Neural cell (in vitro differentiated cells): ENCODE measurements at regions not wholly inside any gene's neighbourhood (a gene's known extent, or its start where the extent isn't known, plus 50 kb on each side); places are given as distances from the start of the nearest gene placed in this dataset.

Experiments used
- H2AFZ ChIP-seq: fragments of 200-600, 300-800 bp; sonication (generic), shearing (Covaris generic); 2 replicates; pipeline ENCODE4 v1.6.0; 2014; ENCODE audit warnings: low read depth, mild to moderate bottlenecking, antibody characterized with exemption, low read length, moderate library complexity
- H3F3A ChIP-seq: fragments of 200-600 bp; shearing (Covaris generic); 2 replicates; pipeline ENCODE4 v1.6.1; 2016; ENCODE audit warnings: mild to moderate bottlenecking, moderate library complexity, mixed read lengths, antibody characterized with exemption, low read length; ENCODE audit not compliant: insufficient read depth, poor library complexity, severe bottlenecking
- H3K27ac ChIP-seq: fragments of 200-600, 300-800 bp; sonication (generic), shearing (Covaris generic); 2 replicates; pipeline ENCODE4 v1.5.1; 2014; ENCODE audit warnings: mild to moderate bottlenecking, low read length, moderate library complexity
- H3K27me3 ChIP-seq: fragments of 300-800, 200-600 bp; sonication (generic), shearing (Covaris generic); 2 replicates; pipeline ENCODE4 v1.6.0; 2014; ENCODE audit warnings: mild to moderate bottlenecking, low read depth, low read length, moderate library complexity; ENCODE audit not compliant: insufficient read depth
- H3K36me3 ChIP-seq: fragments of 300-800, 200-600 bp; sonication (generic), shearing (Covaris generic); 2 replicates; pipeline ENCODE4 v1.5.1; 2014; ENCODE audit warnings: mild to moderate bottlenecking, antibody characterized with exemption, low read length, moderate library complexity; ENCODE audit not compliant: insufficient read depth
- H3K4me2 ChIP-seq: fragments of 300-800, 200-600 bp; sonication (generic), shearing (Covaris generic); 2 replicates; pipeline ENCODE4 v1.6.0; 2014; ENCODE audit warnings: mild to moderate bottlenecking, low read length
- H3K4me3 ChIP-seq: fragments of 300-800, 200-600 bp; sonication (generic), shearing (Covaris generic); 2 replicates; pipeline ENCODE4 v1.5.1; 2014; ENCODE audit warnings: mild to moderate bottlenecking, low read length, moderate library complexity
- H3K79me2 ChIP-seq: fragments of 200-600 bp; shearing (Covaris generic); replicated peaks from 2 replicates; pipeline ENCODE4 v1.6.0; 2014; ENCODE audit warnings: mild to moderate bottlenecking, low read length, moderate library complexity; ENCODE audit not compliant: insufficient read depth
- H3K9ac ChIP-seq: fragments of 300-800, 200-600 bp; sonication (generic), shearing (Covaris generic); 2 replicates; pipeline ENCODE4 v1.6.1; 2016; ENCODE audit warnings: mild to moderate bottlenecking, low read length, mixed read lengths
- H3K9me2 ChIP-seq: fragments of 200-600 bp; shearing (Covaris generic); 2 replicates; pipeline ENCODE4 v1.6.1; 2016; ENCODE audit warnings: mild to moderate bottlenecking, low read length, mixed read lengths; ENCODE audit not compliant: insufficient read depth
- H3K9me3 ChIP-seq: fragments of 200-600, 300-800 bp; sonication (generic), shearing (Covaris generic); 2 replicates; pipeline ENCODE4 v1.6.1; 2016; ENCODE audit warnings: mild to moderate bottlenecking, mixed run types, low read length, moderate library complexity, mixed read lengths
- H4K20me1 ChIP-seq: fragments of 200-600 bp; shearing (Covaris generic); 2 replicates; pipeline ENCODE4 v1.6.1; 2016; ENCODE audit warnings: mild to moderate bottlenecking, mixed run types; ENCODE audit not compliant: insufficient read depth
- EP300 ChIP-seq: fragments of 450-650 bp; conservative IDR thresholded peaks from 2 replicates; pipeline ENCODE4 v1.6.1; 2014; ENCODE audit warnings: antibody characterized with exemption, mild to moderate bottlenecking, moderate library complexity; ENCODE audit not compliant: poor library complexity, severe bottlenecking
- EZH2 ChIP-seq: fragments of 200-600, 300-800 bp; shearing (Covaris generic), sonication (generic); IDR thresholded peaks from 2 replicates; pipeline ENCODE4 v1.6.1; 2014; ENCODE audit warnings: antibody characterized with exemption, low read length, borderline replicate concordance, mild to moderate bottlenecking; ENCODE audit not compliant: insufficient read depth, poor library complexity, severe bottlenecking
- MXI1 ChIP-seq: fragments of 450-650 bp; conservative IDR thresholded peaks from 2 replicates; pipeline ENCODE4 v1.6.1; 2014; ENCODE audit warnings: antibody characterized with exemption, mild to moderate bottlenecking; ENCODE audit not compliant: poor library complexity, severe bottlenecking
- POLR2AphosphoS5 ChIP-seq: IDR thresholded peaks from 2 replicates; pipeline ENCODE4 v1.6.1; 2012
- RAD21 ChIP-seq: fragments of 450-650 bp; conservative IDR thresholded peaks from 2 replicates; pipeline ENCODE4 v1.6.1; 2014; ENCODE audit warnings: antibody characterized with exemption, mild to moderate bottlenecking, moderate library complexity
- REST ChIP-seq: IDR thresholded peaks from 2 replicates; pipeline ENCODE4 v1.6.1; 2012; ENCODE audit warnings: borderline replicate concordance
- SMC3 ChIP-seq: fragments of 450-650 bp; conservative IDR thresholded peaks from 2 replicates; pipeline ENCODE4 v1.6.1; 2014; ENCODE audit warnings: antibody characterized with exemption, mild to moderate bottlenecking, moderate library complexity; ENCODE audit not compliant: poor library complexity
- TAF1 ChIP-seq: IDR thresholded peaks from 2 replicates; pipeline ENCODE4 v1.6.1; 2012; ENCODE audit warnings: low read depth
- TF ChIP-seq, protein P1 (sequence below): fragments of 450-650 bp; IDR thresholded peaks from 2 replicates; pipeline ENCODE4 v1.5.1; 2014; ENCODE audit warnings: antibody characterized with exemption, mild to moderate bottlenecking, moderate library complexity; ENCODE audit not compliant: poor library complexity, severe bottlenecking

GRCh38 chr4:83779103-83780052, 243.5 kb downstream of the GPAT3 start:
- H3K9me3 ChIP-seq: no peaks in the 10 kb centered on the region
- H3K27ac ChIP-seq: peak overlapping the region; percentile 21
- H3K36me3 ChIP-seq: no peaks in the 10 kb centered on the region
- no peak overlapping the region for H3K4me2 ChIP-seq
- no peaks in the 10 kb centered on the region for H4K20me1 ChIP-seq
- H2AFZ ChIP-seq: no peak overlapping the region
- TF ChIP-seq MXI1 (no peak), REST (peak; percentile 34), EZH2 (no peak), EP300 (peak; percentile 22), TAF1 (no peak), POLR2AphosphoS5 (no peak), SMC3 (no peak), RAD21 (no peak)
- TF ChIP-seq, protein P1, sequence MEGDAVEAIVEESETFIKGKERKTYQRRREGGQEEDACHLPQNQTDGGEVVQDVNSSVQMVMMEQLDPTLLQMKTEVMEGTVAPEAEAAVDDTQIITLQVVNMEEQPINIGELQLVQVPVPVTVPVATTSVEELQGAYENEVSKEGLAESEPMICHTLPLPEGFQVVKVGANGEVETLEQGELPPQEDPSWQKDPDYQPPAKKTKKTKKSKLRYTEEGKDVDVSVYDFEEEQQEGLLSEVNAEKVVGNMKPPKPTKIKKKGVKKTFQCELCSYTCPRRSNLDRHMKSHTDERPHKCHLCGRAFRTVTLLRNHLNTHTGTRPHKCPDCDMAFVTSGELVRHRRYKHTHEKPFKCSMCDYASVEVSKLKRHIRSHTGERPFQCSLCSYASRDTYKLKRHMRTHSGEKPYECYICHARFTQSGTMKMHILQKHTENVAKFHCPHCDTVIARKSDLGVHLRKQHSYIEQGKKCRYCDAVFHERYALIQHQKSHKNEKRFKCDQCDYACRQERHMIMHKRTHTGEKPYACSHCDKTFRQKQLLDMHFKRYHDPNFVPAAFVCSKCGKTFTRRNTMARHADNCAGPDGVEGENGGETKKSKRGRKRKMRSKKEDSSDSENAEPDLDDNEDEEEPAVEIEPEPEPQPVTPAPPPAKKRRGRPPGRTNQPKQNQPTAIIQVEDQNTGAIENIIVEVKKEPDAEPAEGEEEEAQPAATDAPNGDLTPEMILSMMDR: no peak
- H3K27me3 ChIP-seq: no peaks in the 10 kb centered on the region
- peak overlapping the region; percentile 6 for H3K4me3 ChIP-seq
- H3K79me2 ChIP-seq: no peaks in the 10 kb centered on the region
- no peaks in the 10 kb centered on the region for H3K9me2 ChIP-seq
- peak overlapping the region; percentile 10 for H3K9ac ChIP-seq
- no peaks in the 10 kb centered on the region for H3F3A ChIP-seq

DNA sequence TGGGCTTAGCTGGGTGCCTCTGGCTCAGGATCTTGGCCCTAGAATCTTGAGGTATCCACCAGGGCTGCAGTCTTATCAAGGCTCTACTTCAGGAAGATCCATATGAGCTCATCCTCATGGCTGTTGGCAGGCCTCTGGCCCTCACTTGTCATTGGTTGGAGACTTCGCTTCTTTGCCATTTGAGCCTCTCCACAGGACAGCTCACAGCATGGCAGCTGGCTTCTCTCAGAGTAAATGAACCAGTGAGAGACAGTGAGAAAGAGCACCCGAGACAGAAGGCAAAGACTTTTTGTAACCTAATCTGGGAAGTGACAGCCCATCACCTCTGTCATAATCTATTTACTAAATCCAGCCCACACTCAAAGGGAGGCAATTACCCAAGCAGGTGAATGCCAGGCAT, 236.8 kb downstream of the GPAT3 start:
- Histone ChIP-seq H3K9me2 (no peaks in the 10 kb centered on the region), H3F3A (no peaks in the 10 kb centered on the region), H3K9me3 (no peaks in the 10 kb centered on the region), H3K27me3 (peaks cover 16% of the 10 kb centered on the region), H2AFZ (no peak overlapping the region), H3K4me2 (no peak overlapping the region), H3K79me2 (no peaks in the 10 kb centered on the region), H3K36me3 (no peaks in the 10 kb centered on the region), H3K4me3 (no peak overlapping the region), H4K20me1 (no peaks in the 10 kb centered on the region), H3K27ac (no peak overlapping the region), H3K9ac (no peak overlapping the region)
- TF ChIP-seq EP300 (no peak), MXI1 (no peak), EZH2 (no peak), POLR2AphosphoS5 (no peak), REST (no peak), RAD21 (no peak), TAF1 (no peak), SMC3 (no peak)
- TF ChIP-seq, protein P1: no peak
